HepG2 (cell line): ENCODE measurements at regions not wholly inside any gene's neighbourhood (a gene's known extent, or its start where the extent isn't known, plus 50 kb on each side); places are given as distances from the start of the nearest gene placed in this dataset.

Experiments
- CHD2 ChIP-seq: IDR thresholded peaks from 2 replicates; pipeline ENCODE4 v1.6.1; 2011; ENCODE audit warnings: low read depth, low read length, improper control_type of control experiment
- ETV5 ChIP-seq: IDR thresholded peaks from 2 replicates; pipeline ENCODE4 v1.6.1; 2018; ENCODE audit warnings: missing biosample characterization, missing genetic modification reagents, inconsistent platforms, borderline replicate concordance
- RBM22 ChIP-seq: fragments of 200-400 bp; formaldehyde crosslinking; optimal IDR thresholded peaks from 2 replicates; pipeline ENCODE3; 2017; ENCODE audit warnings: mild to moderate bottlenecking, low read length, moderate library complexity
- RNF2 ChIP-seq: fragments of 450-650 bp; conservative IDR thresholded peaks from 2 replicates; pipeline ENCODE4 v1.6.1; 2016; ENCODE audit warnings: low read depth
- ZNF232 ChIP-seq: sonication (generic); formaldehyde crosslinking; IDR thresholded peaks from 2 replicates; pipeline ENCODE4 v1.4.0; 2020; ENCODE audit warnings: missing genetic modification reagents, borderline replicate concordance
- TF ChIP-seq, protein P1 (sequence below): sonication (generic); formaldehyde crosslinking; IDR thresholded peaks from 2 replicates; pipeline ENCODE4 v1.4.0; 2020; ENCODE audit warnings: missing genetic modification reagents

DNA sequence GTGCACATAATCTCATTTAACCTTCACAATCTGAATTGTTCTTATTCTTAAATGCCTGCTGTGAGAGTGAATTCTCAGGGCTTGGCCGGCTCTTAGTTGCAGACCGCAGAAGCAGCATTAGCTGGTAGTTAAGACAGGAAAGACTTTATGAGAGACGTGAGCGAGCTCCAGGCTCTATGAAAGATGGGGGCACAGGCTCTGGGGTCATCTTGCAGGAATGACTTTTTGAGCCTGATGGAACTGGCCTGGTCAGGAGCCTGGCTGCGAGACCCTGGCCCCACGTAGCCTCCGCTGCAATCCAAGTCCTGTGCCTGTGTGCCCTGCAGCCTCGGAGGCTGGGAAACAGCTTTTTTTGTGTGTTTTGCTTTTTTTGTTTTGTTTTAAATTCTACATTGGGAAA, 958.8 kb upstream of the ZNF722 start:
- TF ChIP-seq, protein P1, sequence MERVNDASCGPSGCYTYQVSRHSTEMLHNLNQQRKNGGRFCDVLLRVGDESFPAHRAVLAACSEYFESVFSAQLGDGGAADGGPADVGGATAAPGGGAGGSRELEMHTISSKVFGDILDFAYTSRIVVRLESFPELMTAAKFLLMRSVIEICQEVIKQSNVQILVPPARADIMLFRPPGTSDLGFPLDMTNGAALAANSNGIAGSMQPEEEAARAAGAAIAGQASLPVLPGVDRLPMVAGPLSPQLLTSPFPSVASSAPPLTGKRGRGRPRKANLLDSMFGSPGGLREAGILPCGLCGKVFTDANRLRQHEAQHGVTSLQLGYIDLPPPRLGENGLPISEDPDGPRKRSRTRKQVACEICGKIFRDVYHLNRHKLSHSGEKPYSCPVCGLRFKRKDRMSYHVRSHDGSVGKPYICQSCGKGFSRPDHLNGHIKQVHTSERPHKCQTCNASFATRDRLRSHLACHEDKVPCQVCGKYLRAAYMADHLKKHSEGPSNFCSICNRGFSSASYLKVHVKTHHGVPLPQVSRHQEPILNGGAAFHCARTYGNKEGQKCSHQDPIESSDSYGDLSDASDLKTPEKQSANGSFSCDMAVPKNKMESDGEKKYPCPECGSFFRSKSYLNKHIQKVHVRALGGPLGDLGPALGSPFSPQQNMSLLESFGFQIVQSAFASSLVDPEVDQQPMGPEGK (CRISPR knock-in tag), result no peak
- TF ChIP-seq CHD2 (no peak), RNF2 (no peak), RBM22 (no peak), ETV5 (CRISPR knock-in tag) (no peak), ZNF232 (CRISPR knock-in tag) (no peak)
